Fibroblast of lung (primary cell): ENCODE measurements at regions not wholly inside any gene's neighbourhood (a gene's known extent, or its start where the extent isn't known, plus 50 kb on each side); places are given as distances from the start of the nearest gene placed in this dataset.

Source experiments
- EZH2 ChIP-seq: IDR thresholded peaks from 2 replicates; pipeline ENCODE4 v1.5.1; 2012; ENCODE audit warnings: low read length, control low read depth, mild to moderate bottlenecking; ENCODE audit errors: missing control alignments
- TF ChIP-seq, protein P1 (sequence below), 2 donors: IDR thresholded peaks in 1 of 2; conservative IDR thresholded peaks in 1 of 2; 1 replicate in 1 of 2; 2 replicates in 1 of 2; pipeline ENCODE4 v1.5.1; 2011 to 2012; ENCODE audit warnings: low read length in 2 of 2, control low read depth in 1 of 2, inconsistent platforms in 1 of 2, low read depth in 1 of 2, mild to moderate bottlenecking in 1 of 2

DNA sequence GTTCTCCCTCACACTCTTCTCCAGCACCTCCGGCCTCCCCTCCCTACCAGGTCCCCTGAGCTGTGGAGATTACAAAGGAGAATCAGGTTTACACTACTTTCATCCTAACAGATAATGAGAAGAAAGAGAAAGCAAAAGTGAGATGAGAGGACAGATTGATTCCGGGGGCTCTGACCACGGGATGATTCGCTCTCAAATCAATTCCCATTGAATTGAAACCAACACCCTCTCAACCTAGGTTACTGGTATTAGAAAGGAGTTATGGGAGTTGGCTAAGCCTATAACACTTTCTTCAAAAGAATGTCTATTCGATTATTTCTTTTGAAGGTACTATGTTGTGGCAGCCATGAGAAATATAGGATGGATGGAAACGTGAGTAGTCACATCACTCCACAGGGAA, 386.2 kb upstream of the TNP1 start:
- TF ChIP-seq EZH2 = no peak
- TF ChIP-seq, protein P1, sequence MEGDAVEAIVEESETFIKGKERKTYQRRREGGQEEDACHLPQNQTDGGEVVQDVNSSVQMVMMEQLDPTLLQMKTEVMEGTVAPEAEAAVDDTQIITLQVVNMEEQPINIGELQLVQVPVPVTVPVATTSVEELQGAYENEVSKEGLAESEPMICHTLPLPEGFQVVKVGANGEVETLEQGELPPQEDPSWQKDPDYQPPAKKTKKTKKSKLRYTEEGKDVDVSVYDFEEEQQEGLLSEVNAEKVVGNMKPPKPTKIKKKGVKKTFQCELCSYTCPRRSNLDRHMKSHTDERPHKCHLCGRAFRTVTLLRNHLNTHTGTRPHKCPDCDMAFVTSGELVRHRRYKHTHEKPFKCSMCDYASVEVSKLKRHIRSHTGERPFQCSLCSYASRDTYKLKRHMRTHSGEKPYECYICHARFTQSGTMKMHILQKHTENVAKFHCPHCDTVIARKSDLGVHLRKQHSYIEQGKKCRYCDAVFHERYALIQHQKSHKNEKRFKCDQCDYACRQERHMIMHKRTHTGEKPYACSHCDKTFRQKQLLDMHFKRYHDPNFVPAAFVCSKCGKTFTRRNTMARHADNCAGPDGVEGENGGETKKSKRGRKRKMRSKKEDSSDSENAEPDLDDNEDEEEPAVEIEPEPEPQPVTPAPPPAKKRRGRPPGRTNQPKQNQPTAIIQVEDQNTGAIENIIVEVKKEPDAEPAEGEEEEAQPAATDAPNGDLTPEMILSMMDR (conservative IDR thresholded peaks at IDR 0.05 in 1 of 2, IDR thresholded peaks at IDR 0.05 in 1 of 2; ENCODE audit: low read depth in 1 of 2, low read length in 2 of 2) = no peak
